ENCODE measurements at regions not wholly inside any gene's neighbourhood (a gene's known extent, or its start where the extent isn't known, plus 50 kb on each side); places are given as distances from the start of the nearest gene placed in this dataset.
A peak's percentile ranks its signal among the peaks of the same experiment; 100 is the strongest.
"Not testable (repeated sequence)": the region's sequence is repeated elsewhere in the genome, so short reads cannot be mapped to it uniquely, and the experiment has no call there.

DNA sequence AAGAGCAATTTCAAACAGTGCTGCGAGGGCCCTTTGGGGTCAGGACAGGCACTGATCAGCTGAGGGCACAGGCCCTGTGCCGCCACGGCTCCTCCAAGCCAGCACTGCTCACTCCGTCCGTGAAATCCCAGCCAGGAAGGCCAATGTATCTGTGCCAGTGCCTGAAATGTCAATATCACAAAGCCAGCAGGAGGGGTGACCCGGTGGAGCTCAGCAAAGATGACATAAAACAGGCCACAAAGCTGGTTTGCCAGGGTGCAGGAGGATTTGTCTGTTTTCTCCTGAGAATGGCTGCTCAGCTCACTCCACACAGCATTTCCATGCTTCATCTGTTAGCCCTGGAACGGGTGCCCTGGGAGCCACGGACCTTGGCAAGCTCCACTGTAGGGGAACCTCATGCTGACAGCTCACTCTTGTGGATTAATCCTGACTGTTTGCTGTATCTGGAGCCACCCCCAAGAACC, 192.5 kb upstream of the SULF2 start:
- H3K9me3 ChIP-seq (replicated peaks; ENCODE audit: control insufficient read depth, insufficient read depth, low read length); ATAC-seq; BruUV-seq (replicated peaks); H3K4me3 ChIP-seq; RAD21 ChIA-PET (ENCODE audit: unreplicated experiment); H3K36me3 ChIP-seq (ENCODE audit: control insufficient read depth in 2 of 2, insufficient read depth in 2 of 2, low read length in 1 of 2); SMC1A ChIA-PET (ENCODE audit: uncharacterized antibody, unreplicated experiment); CTCF ChIA-PET; H3K79me2 ChIP-seq (ENCODE audit: control insufficient read depth, insufficient read depth, low read length); H3K27ac ChIP-seq (ENCODE audit: control insufficient read depth, insufficient read depth); POLR2A ChIA-PET; FAIRE-seq; DNase-seq (ENCODE audit: low read depth, low spot score); H3K27me3 ChIP-seq (replicated peaks in 1 of 2; ENCODE audit: control insufficient read depth in 2 of 2, insufficient read depth in 2 of 2, low read length in 1 of 2); in situ Hi-C loops (cut with MboI); H4K20me1 ChIP-seq (ENCODE audit: control insufficient read depth, insufficient read depth); intact Hi-C loops (cut with micrococcal nuclease; ENCODE audit: unreplicated experiment); H2AFZ ChIP-seq (ENCODE audit: control insufficient read depth, low read depth, low read length); H3K4me2 ChIP-seq (ENCODE audit: control insufficient read depth, insufficient read depth); H3K9ac ChIP-seq (ENCODE audit: control insufficient read depth, insufficient read depth, low read length): not testable (repeated sequence)
- TF ChIP-seq ETV6 (conservative IDR thresholded peaks at IDR 0.05 in 1 of 2, IDR thresholded peaks at IDR 0.05 in 1 of 2; ENCODE audit: borderline replicate concordance in 1 of 2, low read depth in 1 of 2), result 0 out of 4 replicates have a peak, but pooled peaks of 1 of the 2 experiments have one; percentile 12
- WGBS (ENCODE audit: insufficient coverage, insufficient replicate concordance, low lambda C conversion rate, missing lambda C conversion rate), result 52% methylated on average over 8 of the region's 8 CpGs
- peaks cover 25% of the 10 kb centered on the region for H3K4me1 ChIP-seq (ENCODE audit: control insufficient read depth, insufficient read depth, low read length)

DNA sequence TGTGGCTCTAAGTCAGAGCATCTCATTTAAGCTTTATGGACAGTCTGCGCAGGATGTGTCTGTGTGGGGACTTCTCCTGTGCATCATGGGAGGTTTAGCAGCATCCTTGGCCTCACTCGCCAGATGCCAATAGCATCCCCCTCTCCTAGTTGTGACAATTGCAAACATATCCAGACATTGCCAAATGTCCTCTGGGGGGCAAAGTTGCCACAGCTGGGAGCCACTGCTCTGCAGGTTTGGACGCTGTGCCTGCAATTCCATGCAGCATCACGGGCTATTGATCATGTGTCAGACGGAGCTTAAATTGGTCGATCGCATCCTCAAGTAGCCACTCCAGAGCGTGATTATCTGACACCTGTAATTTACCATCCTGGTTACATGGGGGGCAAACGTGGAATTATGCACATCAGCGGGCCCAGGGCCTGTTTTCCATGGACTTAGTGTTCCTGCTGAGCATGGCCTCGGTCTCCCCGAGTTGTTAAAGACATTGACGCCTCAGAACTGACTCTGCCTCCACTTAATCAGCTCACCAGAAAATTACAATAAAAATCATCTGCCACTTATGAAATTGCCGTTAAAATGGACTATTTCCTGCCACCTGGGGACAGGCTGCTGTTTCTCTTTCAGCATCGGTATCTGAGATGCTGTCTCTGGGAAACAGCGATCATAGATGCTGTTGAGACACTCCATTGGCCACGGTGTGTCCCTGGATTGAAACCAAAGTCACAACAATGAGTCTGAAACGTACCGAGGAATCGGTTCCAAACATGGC, 191.9 kb upstream of the SULF2 start:
- H3K36me3 ChIP-seq (ENCODE audit: control insufficient read depth in 2 of 2, insufficient read depth in 2 of 2, low read length in 1 of 2); H3K9ac ChIP-seq (ENCODE audit: control insufficient read depth, insufficient read depth, low read length); H3K79me2 ChIP-seq (ENCODE audit: control insufficient read depth, insufficient read depth, low read length); H3K4me3 ChIP-seq; H3K27ac ChIP-seq (ENCODE audit: control insufficient read depth, insufficient read depth); H3K4me2 ChIP-seq (ENCODE audit: control insufficient read depth, insufficient read depth); SMC1A ChIA-PET (ENCODE audit: uncharacterized antibody, unreplicated experiment); BruUV-seq (replicated peaks); FAIRE-seq; DNase-seq (ENCODE audit: low read depth, low spot score); H3K9me3 ChIP-seq (replicated peaks; ENCODE audit: control insufficient read depth, insufficient read depth, low read length); POLR2A ChIA-PET; H2AFZ ChIP-seq (ENCODE audit: control insufficient read depth, low read depth, low read length); intact Hi-C loops (cut with micrococcal nuclease; ENCODE audit: unreplicated experiment); ATAC-seq; in situ Hi-C loops (cut with MboI); RAD21 ChIA-PET (ENCODE audit: unreplicated experiment); H4K20me1 ChIP-seq (ENCODE audit: control insufficient read depth, insufficient read depth); H3K27me3 ChIP-seq (replicated peaks in 1 of 2; ENCODE audit: control insufficient read depth in 2 of 2, insufficient read depth in 2 of 2, low read length in 1 of 2): not testable (repeated sequence)
- WGBS (ENCODE audit: insufficient coverage, insufficient replicate concordance, low lambda C conversion rate, missing lambda C conversion rate), result 57% methylated on average over 19 of the region's 20 CpGs
- CTCF ChIA-PET, result interaction anchor here (1.5 kb wide), 1 partner anchor 643 kb away, joined by 5 read pairs; no protein-coding TSS in a partner anchor
- peaks cover 23% of the 10 kb centered on the region for H3K4me1 ChIP-seq (ENCODE audit: control insufficient read depth, insufficient read depth, low read length)
- 0 out of 4 replicates have a peak, but pooled peaks of 1 of the 2 experiments have one; percentile 20 for TF ChIP-seq ETV6 (conservative IDR thresholded peaks at IDR 0.05 in 1 of 2, IDR thresholded peaks at IDR 0.05 in 1 of 2; ENCODE audit: borderline replicate concordance in 1 of 2, low read depth in 1 of 2)
